HEK293T (cell line): ENCODE measurements at regions not wholly inside any gene's neighbourhood (a gene's known extent, or its start where the extent isn't known, plus 50 kb on each side); places are given as distances from the start of the nearest gene placed in this dataset.

Source experiments
- CTCF ChIA-PET: fragments of 350-600 bp; formaldehyde crosslinking; extraction: SDS; loops from one replicate; lab custom pipeline; 2021; ENCODE audit warnings: antibody characterized with exemption, inconsistent platforms; lab: Yijun Ruan, JAX
- POLR2A ChIA-PET: fragments of 350-600 bp; formaldehyde crosslinking; extraction: SDS; loops from one replicate; lab custom pipeline; 2020; ENCODE audit warnings: antibody characterized with exemption, inconsistent platforms; lab: Yijun Ruan, JAX
- DNase-seq: peaks from one replicate; pipeline ENCODE4 v3.0.0; 2012; ENCODE audit warnings: mixed read lengths; ENCODE audit errors: extremely low spot score
- ARNT ChIP-seq: fragments of 450-650 bp; IDR thresholded peaks from 2 replicates; pipeline ENCODE4 v1.6.1; 2017; ENCODE audit warnings: mild to moderate bottlenecking
- BHLHE40 ChIP-seq: fragments of 450-650 bp; IDR thresholded peaks from 2 replicates; pipeline ENCODE4 v1.6.1; 2016; ENCODE audit warnings: mild to moderate bottlenecking, moderate library complexity, borderline replicate concordance
- CTBP1 ChIP-seq: fragments of 450-650 bp; IDR thresholded peaks from 2 replicates; pipeline ENCODE4 v1.6.1; 2016; ENCODE audit warnings: borderline replicate concordance
- ELF4 ChIP-seq: fragments of 450-650 bp; IDR thresholded peaks from 2 replicates; pipeline ENCODE4 v1.6.1; 2017; ENCODE audit warnings: antibody characterized with exemption
- FOXA1 ChIP-seq: fragments of 450-650 bp; IDR thresholded peaks from 2 replicates; pipeline ENCODE4 v1.6.1; 2016; ENCODE audit warnings: mild to moderate bottlenecking
- FOXK2 ChIP-seq: fragments of 450-650 bp; IDR thresholded peaks from 2 replicates; pipeline ENCODE4 v1.6.1; 2016; ENCODE audit warnings: mild to moderate bottlenecking
- FOXM1 ChIP-seq: fragments of 450-650 bp; IDR thresholded peaks from 2 replicates; pipeline ENCODE4 v1.6.1; 2017; ENCODE audit warnings: mild to moderate bottlenecking, borderline replicate concordance
- HDGF ChIP-seq: fragments of 450-650 bp; IDR thresholded peaks from 2 replicates; pipeline ENCODE4 v1.6.1; 2017; ENCODE audit warnings: antibody characterized with exemption, borderline replicate concordance
- L3MBTL2 ChIP-seq: fragments of 450-650 bp; conservative IDR thresholded peaks from 2 replicates; pipeline ENCODE4 v1.6.1; 2016; ENCODE audit warnings: mild to moderate bottlenecking
- LEF1 ChIP-seq: fragments of 450-650 bp; IDR thresholded peaks from 2 replicates; pipeline ENCODE4 v1.6.1; 2017; ENCODE audit warnings: mild to moderate bottlenecking, borderline replicate concordance
- NFRKB ChIP-seq: fragments of 450-650 bp; IDR thresholded peaks from 2 replicates; pipeline ENCODE4 v1.6.1; 2016; ENCODE audit warnings: mild to moderate bottlenecking, moderate library complexity
- PKNOX1 ChIP-seq: fragments of 450-650 bp; IDR thresholded peaks from 2 replicates; pipeline ENCODE4 v1.6.1; 2016
- SP1 ChIP-seq: fragments of 450-650 bp; IDR thresholded peaks from 2 replicates; pipeline ENCODE4 v1.6.1; 2017
- SUZ12 ChIP-seq: fragments of 450-650 bp; IDR thresholded peaks from 2 replicates; pipeline ENCODE4 v1.6.1; 2016; ENCODE audit warnings: mild to moderate bottlenecking
- TARDBP ChIP-seq: fragments of 450-650 bp; IDR thresholded peaks from 2 replicates; pipeline ENCODE4 v1.6.1; 2016
- ZNF384 ChIP-seq: fragments of 450-650 bp; IDR thresholded peaks from 2 replicates; pipeline ENCODE4 v1.6.1; 2016

- ChIA-PET POLR2A (no interaction called here), CTCF (no interaction called here)
- no peak for DNase-seq
- TF ChIP-seq L3MBTL2, result no peak
- TF ChIP-seq FOXK2, result no peak
- no peak for TF ChIP-seq NFRKB
- TF ChIP-seq SP1, result no peak
- no peak for TF ChIP-seq PKNOX1
- TF ChIP-seq FOXM1, result no peak
- no peak for TF ChIP-seq ELF4
- TF ChIP-seq LEF1, result no peak
- no peak for TF ChIP-seq BHLHE40
- no peak for TF ChIP-seq SUZ12
Observed at GRCh38 chrX:13478740-13479451, 90.5 kb upstream of the EGFL6 start.

- POLR2A ChIA-PET, result no interaction called here
- no peak for DNase-seq
- CTCF ChIA-PET, result no interaction called here
- TF ChIP-seq HDGF (no peak), FOXA1 (no peak), FOXK2 (no peak), SP1 (no peak), ZNF384 (no peak), CTBP1 (no peak), BHLHE40 (no peak), SUZ12 (no peak), ELF4 (no peak)
Observed at GRCh38 chrX:13476384-13476783, 93.0 kb upstream of the EGFL6 start.

GRCh38 chrX:13474164-13474516 lies 95.3 kb upstream of the EGFL6 start:
- CTCF ChIA-PET, result interaction anchor here (0.6 kb wide), 1 partner anchor 354 kb away, joined by 3 read pairs; no protein-coding TSS in a partner anchor

GRCh38 chrX:13473442-13474163 lies 95.8 kb upstream of the EGFL6 start:
- TF ChIP-seq FOXM1 (no peak), FOXK2 (no peak), CTBP1 (no peak), LEF1 (no peak), FOXA1 (no peak), SP1 (no peak), ZNF384 (no peak), HDGF (no peak), ARNT (no peak), TARDBP (no peak), SUZ12 (no peak), PKNOX1 (no peak), NFRKB (no peak), L3MBTL2 (no peak)
- ChIA-PET POLR2A (no interaction called here), CTCF (interaction anchor here (0.6 kb wide), 1 partner anchor 353 kb away, joined by 3 read pairs; no protein-coding TSS in a partner anchor)
- no peak for DNase-seq

More at GRCh38 chrX:13474164-13474516, 95.3 kb upstream of the EGFL6 start:
- no peak for TF ChIP-seq SUZ12
- no peak for TF ChIP-seq LEF1
- TF ChIP-seq ELF4, result no peak
- TF ChIP-seq NFRKB, result no peak
- no peak for TF ChIP-seq FOXA1
- no peak for TF ChIP-seq ARNT
- TF ChIP-seq BHLHE40, result no peak
- no peak for TF ChIP-seq SP1
- TF ChIP-seq HDGF, result no peak
- no peak for TF ChIP-seq PKNOX1
- POLR2A ChIA-PET, result no interaction called here
- no peak for DNase-seq

- DNase-seq, result no peak
- TF ChIP-seq SUZ12 (no peak), TARDBP (no peak), CTBP1 (no peak), LEF1 (no peak), ZNF384 (no peak), FOXM1 (no peak), HDGF (no peak), L3MBTL2 (no peak)
- ChIA-PET CTCF (interaction anchor here (1.5 kb wide), 1 partner anchor 15 kb away, joined by 3 read pairs; no protein-coding TSS in a partner anchor), POLR2A (no interaction called here)
Observed at GRCh38 chrX:13472975-13473374, 96.4 kb upstream of the EGFL6 start.

- ChIA-PET CTCF (interaction anchor here (1.5 kb wide), 1 partner anchor 17 kb away, joined by 3 read pairs; no protein-coding TSS in a partner anchor), POLR2A (no interaction called here)
Observed at GRCh38 chrX:13471269-13471668, 98.1 kb upstream of the EGFL6 start.

More at GRCh38 chrX:13471269-13471668, 98.1 kb upstream of the EGFL6 start:
- no peak for DNase-seq
- TF ChIP-seq ZNF384 (no peak), PKNOX1 (no peak), FOXK2 (no peak), FOXM1 (no peak), LEF1 (no peak), HDGF (no peak), CTBP1 (no peak), BHLHE40 (no peak), ARNT (no peak), L3MBTL2 (no peak), FOXA1 (no peak), TARDBP (no peak), NFRKB (no peak), SUZ12 (no peak)
